B cell (primary cell): ENCODE measurements at regions not wholly inside any gene's neighbourhood (a gene's known extent, or its start where the extent isn't known, plus 50 kb on each side); places are given as distances from the start of the nearest gene placed in this dataset.

ENCODE experiments used
- EZH2 ChIP-seq: IDR thresholded peaks from 2 replicates; pipeline ENCODE4 v1.6.1; 2012; ENCODE audit warnings: borderline replicate concordance, low read depth, mild to moderate bottlenecking, moderate library complexity, low read length; ENCODE audit not compliant: insufficient read depth, poor library complexity, severe bottlenecking
- TF ChIP-seq, protein P1 (sequence below): fragments of 200-600 bp; IDR thresholded peaks from one replicate; pipeline ENCODE4 v1.8.0; 2022; ENCODE audit warnings: antibody characterized with exemption, mild to moderate bottlenecking

DNA sequence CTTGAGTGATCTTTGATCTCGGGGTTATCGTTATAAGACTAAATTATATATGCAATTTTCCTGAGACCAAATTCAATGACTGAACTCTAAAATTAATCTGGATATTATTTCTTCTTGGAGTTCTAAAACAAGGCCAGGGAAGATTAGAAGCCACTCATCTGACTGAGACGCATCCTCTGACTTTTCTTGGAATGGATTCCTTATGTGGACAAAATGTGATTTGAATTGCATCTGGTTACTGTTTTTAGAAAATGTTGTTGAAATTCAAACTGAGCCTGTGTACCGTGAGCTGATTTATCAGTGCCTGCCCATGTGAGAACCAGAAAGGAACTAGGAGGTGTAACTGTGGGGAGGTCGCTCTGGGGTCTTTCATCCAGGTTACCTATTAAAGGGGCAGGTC is 330.8 kb downstream of the OSR1 start:
- TF ChIP-seq, protein P1, sequence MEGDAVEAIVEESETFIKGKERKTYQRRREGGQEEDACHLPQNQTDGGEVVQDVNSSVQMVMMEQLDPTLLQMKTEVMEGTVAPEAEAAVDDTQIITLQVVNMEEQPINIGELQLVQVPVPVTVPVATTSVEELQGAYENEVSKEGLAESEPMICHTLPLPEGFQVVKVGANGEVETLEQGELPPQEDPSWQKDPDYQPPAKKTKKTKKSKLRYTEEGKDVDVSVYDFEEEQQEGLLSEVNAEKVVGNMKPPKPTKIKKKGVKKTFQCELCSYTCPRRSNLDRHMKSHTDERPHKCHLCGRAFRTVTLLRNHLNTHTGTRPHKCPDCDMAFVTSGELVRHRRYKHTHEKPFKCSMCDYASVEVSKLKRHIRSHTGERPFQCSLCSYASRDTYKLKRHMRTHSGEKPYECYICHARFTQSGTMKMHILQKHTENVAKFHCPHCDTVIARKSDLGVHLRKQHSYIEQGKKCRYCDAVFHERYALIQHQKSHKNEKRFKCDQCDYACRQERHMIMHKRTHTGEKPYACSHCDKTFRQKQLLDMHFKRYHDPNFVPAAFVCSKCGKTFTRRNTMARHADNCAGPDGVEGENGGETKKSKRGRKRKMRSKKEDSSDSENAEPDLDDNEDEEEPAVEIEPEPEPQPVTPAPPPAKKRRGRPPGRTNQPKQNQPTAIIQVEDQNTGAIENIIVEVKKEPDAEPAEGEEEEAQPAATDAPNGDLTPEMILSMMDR: no peak
- TF ChIP-seq EZH2: no peak
